Stimulated activated CD4-positive, alpha-beta T cell treated with anti-CD3 and anti-CD28 coated beads, Interleukin-12 subunit alpha, Interleukin-12 subunit beta, amount 100 ng/mL, for 48 hours (primary cell): ENCODE measurements at regions not wholly inside any gene's neighbourhood (a gene's known extent, or its start where the extent isn't known, plus 50 kb on each side); places are given as distances from the start of the nearest gene placed in this dataset.
"Not testable (repeated sequence)": the region's sequence is repeated elsewhere in the genome, so short reads cannot be mapped to it uniquely, and the experiment has no call there.

Experiments used
- DNase-seq, 3 donors: peaks; one replicate each; pipeline ENCODE4 v3.0.0-alpha.2; 2020; ENCODE audit warnings: low read depth in 2 of 3, low spot score in 1 of 3

- DNase-seq = no peak
Measured at GRCh38 chr2:65749545-65749944, 317.1 kb upstream of the SPRED2 start.

- not testable (repeated sequence) for DNase-seq
Measured at GRCh38 chr2:65747875-65748274, 315.5 kb upstream of the SPRED2 start.

DNA sequence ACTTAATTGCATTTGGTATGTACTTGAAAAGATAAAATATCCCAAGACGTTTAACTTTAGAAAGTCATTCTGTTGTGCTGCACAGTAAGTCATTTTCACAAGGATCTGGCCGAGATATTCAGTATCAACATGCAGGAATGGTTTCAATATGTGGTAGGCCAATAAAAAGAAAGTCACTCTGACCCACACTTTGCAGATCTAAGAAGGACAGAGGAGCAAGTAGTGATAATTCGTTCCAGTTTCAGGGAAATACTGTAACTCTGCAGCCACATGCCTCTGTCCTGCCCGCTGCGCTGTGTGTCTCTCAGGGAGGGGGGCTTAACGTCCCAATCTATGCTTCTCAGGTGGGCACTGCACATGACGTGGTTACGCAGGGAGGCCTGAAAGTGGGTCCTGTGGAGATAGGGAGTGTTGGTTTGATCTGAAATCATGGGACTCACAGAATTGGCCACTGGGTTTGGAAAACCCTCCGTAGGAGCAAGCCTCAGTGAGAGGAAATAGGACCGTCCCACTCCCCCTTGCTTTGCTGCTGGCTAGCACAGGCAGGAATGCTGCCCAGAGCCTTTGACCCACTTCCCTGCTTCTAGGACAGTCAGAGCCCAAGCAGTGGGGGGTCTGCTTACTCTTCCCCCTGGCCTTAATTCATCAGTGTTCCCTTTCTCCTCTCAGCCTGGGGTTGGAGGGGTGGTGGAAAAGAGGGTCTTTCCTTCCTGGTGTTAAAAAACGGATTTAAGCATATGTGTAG, 314.7 kb upstream of the SPRED2 start:
- DNase-seq = no peak

DNA sequence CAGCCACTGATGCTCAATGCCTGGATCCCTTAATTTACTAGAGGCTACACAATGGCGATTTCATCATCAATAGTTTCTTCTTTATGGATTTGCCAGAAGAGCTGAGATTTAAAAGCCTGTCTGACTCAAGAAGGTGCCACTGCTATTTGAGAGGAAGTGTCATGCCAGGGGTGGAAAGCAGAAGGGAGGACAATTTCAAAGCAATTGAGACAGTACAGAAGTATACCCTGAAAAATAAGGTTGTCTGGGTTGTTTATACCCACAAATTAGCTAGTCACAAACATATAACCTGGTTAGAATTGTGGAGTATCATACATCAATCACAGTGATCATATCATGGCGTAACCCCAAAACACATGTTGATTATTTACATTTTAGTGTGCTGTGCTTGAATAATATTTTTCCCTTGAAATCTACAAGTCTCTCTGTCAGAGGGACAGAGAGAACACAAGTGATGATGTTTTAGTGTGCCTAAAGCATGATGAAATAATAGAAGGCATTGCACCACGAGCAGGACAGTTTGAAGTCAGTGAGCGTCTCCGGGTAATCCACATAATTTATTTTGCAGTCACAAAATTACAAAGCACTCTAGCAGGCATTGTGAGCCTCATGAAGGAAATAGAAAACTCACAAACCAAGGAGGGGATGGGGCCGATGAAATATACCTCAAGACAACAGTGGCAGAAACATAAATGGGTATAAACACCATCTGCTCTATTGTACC, 312.2 kb upstream of the SPRED2 start:
- DNase-seq = no peak

DNA sequence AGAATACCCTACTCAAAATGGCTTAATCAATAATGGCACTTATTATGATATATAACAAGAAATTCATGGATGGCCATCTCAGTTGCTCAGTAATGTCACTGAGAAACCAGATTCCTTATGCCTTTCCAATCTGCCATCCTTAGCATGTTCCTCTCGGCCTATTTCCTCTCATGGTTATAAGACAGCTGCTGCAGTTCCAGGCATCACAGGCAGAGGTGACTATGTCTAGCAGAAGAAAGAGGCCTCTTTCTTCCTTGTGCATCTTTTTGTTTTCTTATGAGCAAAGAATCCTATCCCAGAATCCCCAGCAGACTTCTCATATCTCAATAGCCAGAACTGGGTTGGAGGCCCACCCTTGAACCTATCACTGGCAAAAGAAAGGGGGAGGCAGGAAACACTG, 310.6 kb upstream of the SPRED2 start:
- no peak for DNase-seq

- DNase-seq = no peak
Measured at GRCh38 chr2:65739927-65740326, 307.5 kb upstream of the SPRED2 start.

DNA sequence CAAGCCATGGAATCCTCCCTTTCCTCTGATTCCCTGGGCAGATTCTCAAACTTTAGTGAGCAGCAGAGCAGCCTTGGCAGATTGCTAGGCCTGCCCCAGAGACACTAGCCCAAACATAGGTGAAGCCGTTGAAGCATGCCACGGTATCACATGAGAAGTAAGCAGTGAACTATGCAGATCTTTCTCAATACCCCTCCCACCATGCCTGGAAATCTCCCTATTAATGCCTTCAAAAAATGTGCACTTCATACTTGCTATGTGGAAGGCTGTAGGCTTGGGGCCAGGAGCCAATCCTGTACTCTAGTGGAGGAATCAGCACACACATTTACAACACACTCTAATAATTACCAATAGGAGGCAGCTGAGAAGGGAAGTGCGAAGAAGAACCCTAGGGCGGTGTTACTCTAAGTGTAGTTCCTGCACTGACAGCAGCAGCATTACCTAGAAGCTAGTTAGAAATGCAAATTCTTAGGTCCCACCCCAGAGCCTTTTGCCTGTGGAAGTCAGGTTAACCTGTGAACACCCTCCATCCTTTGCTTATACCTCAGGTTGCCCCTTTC, 305.1 kb upstream of the SPRED2 start:
- DNase-seq = no peak

GRCh38 chr2:65731476-65731875, 299.1 kb upstream of the SPRED2 start:
- DNase-seq = no peak

DNA sequence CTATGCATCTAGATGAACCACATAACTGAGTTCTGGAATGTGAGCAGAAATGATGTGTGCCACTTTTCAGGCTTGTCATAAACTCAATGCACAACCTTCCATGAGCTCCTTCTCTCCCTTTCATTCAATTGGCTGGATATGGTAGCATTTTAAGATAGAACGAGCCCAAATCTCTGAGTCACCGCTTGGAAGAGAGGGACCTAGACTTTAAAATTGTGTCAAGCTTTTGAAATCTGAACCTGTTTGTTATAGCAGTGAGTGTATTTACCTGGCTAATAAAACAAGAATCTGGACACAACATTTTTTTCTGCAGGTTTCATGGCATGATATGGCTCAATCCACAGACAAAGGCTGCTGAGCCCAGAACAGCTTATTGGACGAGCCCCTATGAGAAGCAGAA, 297.8 kb upstream of the SPRED2 start:
- DNase-seq = no peak

DNA sequence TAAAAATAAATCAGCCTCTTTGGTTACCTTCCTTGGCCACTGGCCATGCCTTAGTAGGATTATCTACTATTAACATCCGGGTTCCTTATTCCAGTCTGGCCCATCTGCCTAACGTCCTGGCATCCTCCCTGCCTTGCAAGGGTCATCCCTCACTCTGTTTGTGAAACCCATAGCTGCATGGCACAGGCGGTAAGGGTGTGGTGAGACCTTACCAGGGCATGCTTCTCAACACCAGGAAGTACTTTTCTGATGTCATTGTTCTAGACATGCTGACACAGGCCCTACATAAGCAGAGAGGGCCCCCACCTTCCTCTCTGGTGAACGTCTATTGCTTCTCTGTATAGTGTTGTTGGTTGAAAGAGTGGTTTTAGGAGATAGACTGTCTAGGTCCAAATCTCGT, 296.8 kb upstream of the SPRED2 start:
- DNase-seq = no peak

- DNase-seq = no peak
Measured at GRCh38 chr2:65728477-65729180, 296.2 kb upstream of the SPRED2 start.

- DNase-seq = no peak
Measured at GRCh38 chr2:65727816-65728215, 295.4 kb upstream of the SPRED2 start.

GRCh38 chr2:65727381-65727780, 295.0 kb upstream of the SPRED2 start:
- no peak for DNase-seq

DNA sequence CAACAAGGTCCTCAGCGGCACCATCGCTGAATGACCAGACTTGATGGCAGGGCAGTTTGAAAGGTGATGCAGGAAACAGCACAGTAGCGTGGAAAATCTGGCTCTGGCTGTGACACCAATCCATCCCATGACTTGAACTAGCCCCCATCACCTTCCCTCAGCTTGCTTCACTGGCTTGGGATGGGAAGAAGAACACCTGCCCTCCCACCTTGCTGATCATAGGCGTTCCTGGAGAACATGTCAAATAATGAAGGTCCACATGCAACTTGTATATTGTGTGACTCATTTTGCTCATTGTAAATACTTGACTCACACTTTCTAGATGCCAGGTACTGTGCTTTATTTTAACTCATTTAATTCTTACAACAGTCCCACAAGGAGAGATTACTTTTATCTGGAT, 292.4 kb upstream of the SPRED2 start:
- DNase-seq = no peak

GRCh38 chr2:65724336-65724735, 291.9 kb upstream of the SPRED2 start:
- no peak for DNase-seq

DNA sequence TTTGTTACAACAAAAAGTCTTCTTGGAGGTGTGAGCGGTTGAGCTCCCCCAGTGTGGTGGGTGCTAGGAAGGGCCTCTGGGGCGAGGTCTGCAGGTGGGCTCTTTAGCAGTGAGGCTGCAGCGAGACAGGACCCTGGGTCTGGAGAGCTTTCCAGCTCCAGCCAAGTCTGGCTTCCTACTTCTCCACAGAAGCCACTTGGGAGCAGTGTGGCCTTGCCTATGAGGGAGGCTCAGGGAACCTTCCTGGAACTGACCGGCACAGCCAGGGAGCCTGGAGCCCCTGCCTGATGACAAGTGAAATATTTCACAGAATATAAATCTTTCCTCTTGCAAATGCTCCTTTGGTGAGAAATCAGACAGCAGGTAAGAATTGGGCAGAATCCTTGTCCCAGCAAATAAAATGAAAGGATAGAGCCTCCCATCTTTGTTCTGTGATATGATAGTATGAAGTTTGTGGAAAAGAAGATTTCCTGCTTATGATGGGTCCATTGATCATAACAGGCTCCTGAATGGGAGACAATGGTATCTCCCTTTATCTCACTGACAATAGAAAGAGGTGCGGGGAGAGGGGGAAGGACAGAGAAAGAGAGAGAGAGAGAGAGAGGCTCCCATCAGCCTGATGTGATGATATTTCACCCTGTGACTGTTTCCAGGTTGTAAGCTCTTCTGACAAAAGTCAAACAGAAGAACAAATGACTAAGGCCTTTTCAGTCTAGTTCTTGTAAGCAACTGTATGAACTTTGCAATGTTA, 289.8 kb upstream of the SPRED2 start:
- no peak for DNase-seq

- DNase-seq = no peak
Measured at GRCh38 chr2:65716698-65717097, 284.3 kb upstream of the SPRED2 start.

DNA sequence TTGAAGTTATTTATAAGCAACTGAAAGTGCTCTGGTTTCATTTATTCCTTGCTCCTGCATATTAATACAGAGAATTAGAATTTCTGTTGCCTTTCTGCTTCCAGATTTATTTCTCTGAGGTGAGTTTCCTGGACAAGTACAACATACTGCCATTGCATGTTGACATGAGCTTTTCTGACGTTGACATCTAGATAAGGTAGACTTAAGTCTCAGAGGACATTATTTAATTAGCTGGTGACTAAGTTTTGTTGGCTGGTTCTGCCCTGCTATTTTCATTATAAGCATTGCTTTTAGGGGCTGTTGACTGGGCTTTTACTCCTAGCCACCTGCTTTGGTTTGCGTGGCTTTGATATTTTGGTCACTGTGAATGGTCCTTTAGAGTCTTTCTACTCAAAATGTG, 282.9 kb upstream of the SPRED2 start:
- no peak for DNase-seq

DNA sequence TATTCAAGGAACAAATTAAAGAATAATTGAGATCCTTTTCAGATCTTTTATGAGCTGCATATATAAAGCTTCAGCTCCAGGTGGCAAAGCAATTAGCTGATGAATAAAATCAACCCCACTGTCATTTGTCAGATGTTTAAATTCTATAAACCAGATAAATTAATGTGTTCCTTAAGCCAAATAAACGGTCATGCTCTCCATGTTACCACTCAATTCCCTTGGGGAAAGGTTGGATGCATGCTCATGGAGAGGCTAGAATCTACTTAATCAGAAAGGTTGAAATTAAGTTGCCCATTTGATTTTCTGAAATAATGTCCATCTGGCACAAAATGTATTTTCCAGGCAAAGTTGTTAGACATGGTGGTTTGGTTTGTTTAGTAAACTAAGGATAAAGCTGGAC, 282.5 kb upstream of the SPRED2 start:
- no peak for DNase-seq

DNA sequence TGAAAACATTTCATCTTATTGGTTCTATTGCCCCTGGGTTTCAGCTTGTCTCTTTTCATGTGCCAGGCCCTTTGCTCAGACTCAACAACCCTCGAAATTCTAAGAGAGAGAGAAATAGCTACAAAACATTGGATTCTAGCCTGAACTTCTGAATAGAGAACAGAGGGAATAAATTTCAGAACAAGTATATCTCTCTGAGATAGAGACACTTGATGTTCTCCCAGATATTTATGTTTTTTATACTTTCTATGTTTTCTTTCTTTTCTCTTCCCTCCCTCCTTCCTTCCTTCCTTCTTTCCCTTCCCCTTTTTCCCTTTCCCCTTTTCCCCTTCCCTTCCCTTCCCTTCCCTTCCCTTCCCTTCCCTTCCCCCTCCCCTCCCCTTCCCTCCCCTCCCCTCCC, 279.5 kb upstream of the SPRED2 start:
- DNase-seq = no peak

- DNase-seq = no peak
Measured at GRCh38 chr2:65710779-65711295, 278.4 kb upstream of the SPRED2 start.
